ENCODE measurements at regions not wholly inside any gene's neighbourhood (a gene's known extent, or its start where the extent isn't known, plus 50 kb on each side); places are given as distances from the start of the nearest gene placed in this dataset.

DNA sequence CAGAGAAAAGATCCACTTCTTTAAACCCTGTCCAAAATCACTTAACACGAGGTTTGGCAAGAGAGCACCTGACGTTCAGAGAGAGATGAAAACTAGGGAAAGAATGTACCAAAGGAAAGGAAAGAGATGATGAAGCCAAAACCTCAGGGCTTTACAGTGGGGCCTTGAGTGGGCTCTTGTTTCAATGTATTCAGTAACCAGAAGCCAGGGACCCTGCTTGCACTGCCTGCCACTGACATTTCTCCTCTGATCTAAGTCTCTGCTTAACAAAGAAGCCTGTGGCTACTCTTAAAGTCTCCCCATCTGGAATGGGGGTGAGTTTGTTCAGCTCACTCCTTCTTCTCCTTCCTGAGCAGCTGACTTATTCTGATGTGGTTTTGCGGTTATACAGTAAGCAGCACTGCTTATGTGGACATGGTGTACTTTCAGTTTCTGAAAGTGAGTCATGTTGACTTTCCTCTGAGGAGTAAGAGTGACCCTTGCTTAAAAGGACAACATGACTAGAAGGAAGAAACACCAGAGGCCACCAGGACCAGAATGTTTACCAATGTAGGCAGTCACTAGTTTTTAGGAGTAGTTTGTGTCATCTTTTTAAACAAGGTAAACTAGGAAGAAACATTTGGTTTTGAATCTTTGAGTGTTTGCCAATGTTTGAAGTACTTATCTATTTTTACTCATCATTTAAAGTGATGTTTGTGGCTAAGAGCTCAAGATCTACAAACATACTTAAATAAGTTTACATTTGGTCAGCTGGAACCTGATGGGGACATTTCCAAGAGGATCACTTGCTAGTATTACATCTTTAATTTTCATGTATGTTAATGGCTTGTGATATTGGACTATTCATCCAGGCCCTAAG lies 87.4 kb downstream of the FASLG start:
- H3K79me2 ChIP-seq (ENCODE audit: control insufficient read depth in 1 of 2, insufficient read depth in 2 of 2, low read length in 2 of 2), result no peaks in the 10 kb centered on the region
- H3K56ac ChIP-seq (replicated peaks; ENCODE audit: insufficient read length, low read depth, low read length), result no peak overlapping the region
- no peak overlapping the region for H3K18ac ChIP-seq (ENCODE audit: extremely low read depth, low read length)
- no peak for DNase-seq (ENCODE audit: low read depth in 1 of 2, low spot score in 2 of 2)
- CTCF ChIA-PET (ENCODE audit: partially characterized antibody), result interaction anchor here (0.9 to 9.0 kb wide), 8 partner anchors 19 to 675 kb away, joined by 3 to 147 read pairs (median 6); partner anchors contain the start of gene TNFSF4
- H2AK5ac ChIP-seq (ENCODE audit: low read depth, low read length), result no peak overlapping the region
- no peaks in the 10 kb centered on the region for H4K20me1 ChIP-seq (replicated peaks in 1 of 2; ENCODE audit: control insufficient read depth in 1 of 2, insufficient read depth in 2 of 2, low read length in 2 of 2)
- H4K8ac ChIP-seq (ENCODE audit: extremely low read depth, insufficient read depth, low read length), result no peak overlapping the region
- no peak overlapping the region for H3K4me3 ChIP-seq (ENCODE audit: extremely low read depth in 1 of 4, insufficient read depth in 2 of 4, low read depth in 3 of 4, low read length in 4 of 4)
- TF ChIP-seq RBBP5 (IDR thresholded peaks at IDR 0.05; ENCODE audit: borderline replicate concordance, low read depth, low read length) (no peak), KDM5A (IDR thresholded peaks at IDR 0.05; ENCODE audit: low read length) (no peak), SIRT6 (IDR thresholded peaks at IDR 0.05; ENCODE audit: low read length) (no peak), TEAD4 (IDR thresholded peaks at IDR 0.05; ENCODE audit: low read depth, low read length) (no peak), MAFK (IDR thresholded peaks at IDR 0.05; ENCODE audit: low read depth, low read length) (no peak), HDAC2 (IDR thresholded peaks at IDR 0.05; ENCODE audit: borderline replicate concordance in 1 of 2, low read depth in 2 of 2, low read length in 2 of 2) (no peak), HDAC6 (IDR thresholded peaks at IDR 0.05; ENCODE audit: low read depth, low read length) (no peak), KDM4A (IDR thresholded peaks at IDR 0.05; ENCODE audit: low read depth, low read length, severe bottlenecking) (no peak), TAF7 (optimal IDR thresholded peaks at IDR 0.05; ENCODE audit: borderline replicate concordance, low read depth, low read length) (no peak), CBX5 (IDR thresholded peaks at IDR 0.05; ENCODE audit: low read depth, low read length) (no peak), SRF (IDR thresholded peaks at IDR 0.05; ENCODE audit: low read depth, low read length) (no peak), NRF1 (IDR thresholded peaks at IDR 0.05; ENCODE audit: low read depth, low read length) (no peak)
- H3K4me2 ChIP-seq (ENCODE audit: insufficient read depth in 1 of 2, low read depth in 2 of 2, low read length in 2 of 2), result no peak overlapping the region
- H3K23ac ChIP-seq (ENCODE audit: insufficient read length), result no peak overlapping the region
- H2BK20ac ChIP-seq (ENCODE audit: low read length), result no peak overlapping the region
- H2AFZ ChIP-seq (ENCODE audit: low read length), result no peak overlapping the region
- no peaks in the 10 kb centered on the region for H3K27me3 ChIP-seq (replicated peaks in 1 of 4; ENCODE audit: control insufficient read depth in 3 of 4, extremely low read depth in 1 of 4, insufficient read depth in 3 of 4, low read length in 3 of 4)
- FAIRE-seq, result no peak
- H3K36me3 ChIP-seq (ENCODE audit: control insufficient read depth in 2 of 4, insufficient read depth in 4 of 4, low read length in 3 of 4), result no peaks in the 10 kb centered on the region
- no peak overlapping the region for H2BK12ac ChIP-seq (ENCODE audit: low read depth, low read length)
- no peaks in the 10 kb centered on the region for H3K4me1 ChIP-seq (replicated peaks in 1 of 4; ENCODE audit: control insufficient read depth in 3 of 4, insufficient read depth in 4 of 4, low read length in 3 of 4)
- no peaks in the 10 kb centered on the region for H3K79me1 ChIP-seq (ENCODE audit: low read depth, low read length)
- no peak overlapping the region for H4K91ac ChIP-seq (replicated peaks; ENCODE audit: insufficient read length, low read length)
- 84% methylated on average over 3 of the region's 3 CpGs; no CpG with 5 or more reads in 1 of the 2 experiments for WGBS, 2 experiments (ENCODE audit: extremely low coverage in 1 of 2, insufficient coverage in 1 of 2, insufficient read length in 1 of 2, insufficient replicate concordance in 2 of 2, low coverage in 1 of 2, low lambda C conversion rate in 2 of 2, missing lambda C conversion rate in 1 of 2)
- no peak overlapping the region for H2BK5ac ChIP-seq (ENCODE audit: low read depth, low read length)
- no peak overlapping the region for H2BK15ac ChIP-seq (ENCODE audit: low read length)
- H3K23me2 ChIP-seq (ENCODE audit: low read depth, low read length), result no peaks in the 10 kb centered on the region
- H3K27ac ChIP-seq (ENCODE audit: low read depth, low read length), result no peak overlapping the region
- no peaks in the 10 kb centered on the region for H3K9me3 ChIP-seq (ENCODE audit: insufficient read depth in 2 of 2, low read depth in 1 of 2, low read length in 1 of 2)
- H4K5ac ChIP-seq (ENCODE audit: insufficient read length, low read depth, low read length), result no peak overlapping the region
- H3K9ac ChIP-seq (replicated peaks in 1 of 4; ENCODE audit: extremely low read depth in 1 of 4, low read depth in 3 of 4, low read length in 3 of 4), result no peak overlapping the region
- H3K14ac ChIP-seq (ENCODE audit: insufficient read length), result no peak overlapping the region
- H2BK120ac ChIP-seq (replicated peaks; ENCODE audit: low read depth, low read length), result no peak overlapping the region
- POLR2A ChIA-PET (ENCODE audit: partially characterized antibody), result no interaction called here
- H3K4ac ChIP-seq (replicated peaks; ENCODE audit: insufficient read length, low read depth, low read length), result no peak overlapping the region

Measured in H1 (cell line).